H1 (cell line): ENCODE measurements at regions not wholly inside any gene's neighbourhood (a gene's known extent, or its start where the extent isn't known, plus 50 kb on each side); places are given as distances from the start of the nearest gene placed in this dataset.

Source experiments
- CTCF ChIA-PET: fragments of 300-600 bp; sonication (Branson Sonifier 250); formaldehyde crosslinking; loops from one replicate; lab custom pipeline; 2021; ENCODE audit not compliant: partially characterized antibody; lab: Charles Lee
- POLR2A ChIA-PET: fragments of 300-600 bp; sonication (Branson Sonifier 250); formaldehyde crosslinking; loops from one replicate; lab custom pipeline; 2021; ENCODE audit warnings: inconsistent platforms; ENCODE audit not compliant: partially characterized antibody; lab: Charles Lee
- DNase-seq, 2 experiments: peaks; one replicate each; pipeline versions ENCODE4 v3.0.0 to v3.0.0-alpha.2; 2010 to 2022; ENCODE audit warnings: low spot score in 2 of 2, low read depth in 1 of 2, mixed read lengths in 1 of 2
- FAIRE-seq: peaks from 2 replicates; lab custom pipeline; 2011; peaks lifted over from hg19 to GRCh38; lab: Jason Lieb, UNC
- H2AFZ ChIP-seq: 2 replicates; pipeline ENCODE4 v1.8.1; 2012; ENCODE audit warnings: low read length, inconsistent platforms
- H2AK5ac ChIP-seq: 2 replicates; pipeline ENCODE4 v1.6.1; 2013; ENCODE audit warnings: low read depth, low read length
- H2BK120ac ChIP-seq: replicated peaks from 2 replicates; pipeline ENCODE3; 2013; ENCODE audit warnings: low read depth, low read length, inconsistent platforms
- H2BK12ac ChIP-seq: 2 replicates; pipeline ENCODE4 v1.6.1; 2013; ENCODE audit warnings: low read depth, low read length
- H2BK15ac ChIP-seq: 2 replicates; pipeline ENCODE4 v1.6.1; 2013; ENCODE audit warnings: low read length
- H2BK20ac ChIP-seq: 2 replicates; pipeline ENCODE4 v1.6.1; 2013; ENCODE audit warnings: low read length
- H2BK5ac ChIP-seq: 2 replicates; pipeline ENCODE4 v1.6.1; 2013; ENCODE audit warnings: low read depth, low read length
- H3K14ac ChIP-seq: 2 replicates; pipeline ENCODE4 v1.6.1; 2013; ENCODE audit warnings: inconsistent platforms; ENCODE audit not compliant: insufficient read length
- H3K18ac ChIP-seq: 2 replicates; pipeline ENCODE4 v1.6.1; 2013; ENCODE audit warnings: low read length; ENCODE audit errors: extremely low read depth
- H3K23ac ChIP-seq: 2 replicates; pipeline ENCODE4 v1.6.1; 2013; ENCODE audit warnings: inconsistent platforms; ENCODE audit not compliant: insufficient read length
- H3K23me2 ChIP-seq: 2 replicates; pipeline ENCODE4 v1.6.1; 2013; ENCODE audit warnings: low read depth, low read length
- H3K27ac ChIP-seq: 2 replicates; pipeline ENCODE4 v1.6.1; 2011; ENCODE audit warnings: low read depth, low read length, inconsistent platforms
- H3K27me3 ChIP-seq, 4 experiments: replicated peaks in 1 of 4; 1 replicate in 1 of 4; 2 replicates in 3 of 4; pipeline versions ENCODE4 v1.6.1 to v1.8.1; 2011 to 2013; ENCODE audit warnings: low read length in 3 of 4, mild to moderate bottlenecking in 3 of 4, inconsistent platforms in 2 of 4, mixed read lengths in 2 of 4, moderate library complexity in 1 of 4; ENCODE audit not compliant: control insufficient read depth in 3 of 4, insufficient read depth in 3 of 4; ENCODE audit errors: extremely low read depth in 1 of 4
- H3K36me3 ChIP-seq, 4 experiments: 2 replicates each; pipeline versions ENCODE4 v1.6.1 to v1.8.1; 2011 to 2013; ENCODE audit warnings: mild to moderate bottlenecking in 4 of 4, low read length in 3 of 4, moderate library complexity in 2 of 4, control low read depth in 1 of 4, inconsistent platforms in 1 of 4; ENCODE audit not compliant: insufficient read depth in 4 of 4, control insufficient read depth in 2 of 4
- H3K4ac ChIP-seq: replicated peaks from 2 replicates; pipeline ENCODE3; 2013; ENCODE audit warnings: low read length, low read depth, mixed read lengths, inconsistent platforms; ENCODE audit not compliant: insufficient read length
- H3K4me1 ChIP-seq, 4 experiments: replicated peaks in 1 of 4; 1 replicate in 1 of 4; 2 replicates in 3 of 4; pipeline versions ENCODE4 v1.6.1 to v1.8.1; 2011 to 2013; ENCODE audit warnings: low read length in 3 of 4, inconsistent platforms in 2 of 4, mixed read lengths in 1 of 4; ENCODE audit not compliant: insufficient read depth in 4 of 4, control insufficient read depth in 3 of 4
- H3K4me2 ChIP-seq, 2 experiments: 2 replicates each; pipeline versions ENCODE4 v1.6.1 to v1.8.1; 2011 to 2013; ENCODE audit warnings: low read depth in 2 of 2, low read length in 2 of 2, control low read depth in 1 of 2, inconsistent platforms in 1 of 2, mild to moderate bottlenecking in 1 of 2; ENCODE audit not compliant: insufficient read depth in 1 of 2
- H3K4me3 ChIP-seq, 4 experiments: fragments of 200-600, 300-600 bp in 1 of 4; sonication (generic), shearing (Covaris generic), sonication (Bioruptor Twin) in 1 of 4; 2 replicates each; pipeline versions ENCODE4 v1.5.1 to v1.8.1; 2011 to 2016; ENCODE audit warnings: low read length in 4 of 4, low read depth in 3 of 4, control low read depth in 2 of 4, inconsistent platforms in 2 of 4, mild to moderate bottlenecking in 2 of 4, mixed read lengths in 1 of 4, moderate library complexity in 1 of 4; ENCODE audit not compliant: insufficient read depth in 2 of 4; ENCODE audit errors: extremely low read depth in 1 of 4
- H3K56ac ChIP-seq: replicated peaks from 2 replicates; pipeline ENCODE3; 2013; ENCODE audit warnings: low read depth, mild to moderate bottlenecking, mixed read lengths, low read length, inconsistent platforms; ENCODE audit not compliant: insufficient read length
- H3K79me1 ChIP-seq: 2 replicates; pipeline ENCODE4 v1.6.1; 2013; ENCODE audit warnings: low read depth, low read length, control low read depth
- H3K79me2 ChIP-seq, 2 experiments: 2 replicates each; pipeline versions ENCODE4 v1.6.1 to v1.8.1; 2012 to 2013; ENCODE audit warnings: low read length in 2 of 2, mild to moderate bottlenecking in 2 of 2, inconsistent platforms in 1 of 2; ENCODE audit not compliant: insufficient read depth in 2 of 2, control insufficient read depth in 1 of 2
- H3K9ac ChIP-seq, 4 experiments: replicated peaks in 1 of 4; 1 replicate in 1 of 4; 2 replicates in 3 of 4; pipeline versions ENCODE4 v1.6.1 to v1.8.1; 2011 to 2013; ENCODE audit warnings: low read depth in 3 of 4, low read length in 3 of 4, control low read depth in 2 of 4, mild to moderate bottlenecking in 2 of 4, moderate library complexity in 2 of 4, inconsistent platforms in 1 of 4; ENCODE audit errors: extremely low read depth in 1 of 4
- H3K9me3 ChIP-seq, 2 experiments: 2 replicates each; pipeline versions ENCODE4 v1.6.1 to v1.8.1; 2012 to 2013; ENCODE audit warnings: mild to moderate bottlenecking in 2 of 2, moderate library complexity in 2 of 2, control low read depth in 1 of 2, inconsistent platforms in 1 of 2, low read depth in 1 of 2, low read length in 1 of 2, mixed read lengths in 1 of 2; ENCODE audit not compliant: insufficient read depth in 2 of 2
- H4K20me1 ChIP-seq, 2 experiments: replicated peaks in 1 of 2; 2 replicates each; pipeline versions ENCODE3 to v1.8.1; 2011 to 2013; ENCODE audit warnings: inconsistent platforms in 2 of 2, low read length in 2 of 2, mild to moderate bottlenecking in 1 of 2; ENCODE audit not compliant: insufficient read depth in 2 of 2, control insufficient read depth in 1 of 2
- H4K5ac ChIP-seq: 2 replicates; pipeline ENCODE4 v1.6.1; 2013; ENCODE audit warnings: low read length, low read depth, mixed read lengths, inconsistent platforms; ENCODE audit not compliant: insufficient read length
- H4K8ac ChIP-seq: 2 replicates; pipeline ENCODE4 v1.8.0; 2013; ENCODE audit warnings: mild to moderate bottlenecking, moderate library complexity, low read length, inconsistent platforms; ENCODE audit not compliant: insufficient read depth; ENCODE audit errors: extremely low read depth
- H4K91ac ChIP-seq: replicated peaks from 2 replicates; pipeline ENCODE3; 2013; ENCODE audit warnings: low read length, mixed read lengths, inconsistent platforms; ENCODE audit not compliant: insufficient read length
- ATF3 ChIP-seq: IDR thresholded peaks from 2 replicates; pipeline ENCODE4 v1.6.1; 2011; ENCODE audit warnings: low read depth, mild to moderate bottlenecking, low read length; ENCODE audit not compliant: insufficient read depth
- KDM5A ChIP-seq: fragments of 200-600 bp; IDR thresholded peaks from 2 replicates; pipeline ENCODE4 v1.7.1; 2012; ENCODE audit warnings: mild to moderate bottlenecking, low read length, inconsistent platforms, mixed read lengths
- RBBP5 ChIP-seq: IDR thresholded peaks from 2 replicates; pipeline ENCODE4 v1.7.1; 2012; ENCODE audit warnings: low read depth, mild to moderate bottlenecking, inconsistent platforms, low read length, moderate library complexity, borderline replicate concordance
- ZNF274 ChIP-seq: IDR thresholded peaks from 2 replicates; pipeline ENCODE4 v1.7.0; 2012; ENCODE audit warnings: low read length, borderline replicate concordance; ENCODE audit errors: extremely low read depth
- WGBS, 2 experiments: shearing (Covaris generic) in 1 of 2; methylation state at CpG; one replicate each; pipeline versions ENCODE4 v1.1.6 to v1.1.7; 2013 to 2015; ENCODE audit warnings: low lambda C conversion rate in 2 of 2, mixed read lengths in 2 of 2, inconsistent platforms in 1 of 2, low coverage in 1 of 2, missing lambda C conversion rate in 1 of 2; ENCODE audit not compliant: insufficient replicate concordance in 2 of 2, insufficient coverage in 1 of 2, insufficient read length in 1 of 2; ENCODE audit errors: extremely low coverage in 1 of 2, missing lambda C conversion rate in 1 of 2; 5-methylcytosine and 5-hydroxymethylcytosine counted together

DNA sequence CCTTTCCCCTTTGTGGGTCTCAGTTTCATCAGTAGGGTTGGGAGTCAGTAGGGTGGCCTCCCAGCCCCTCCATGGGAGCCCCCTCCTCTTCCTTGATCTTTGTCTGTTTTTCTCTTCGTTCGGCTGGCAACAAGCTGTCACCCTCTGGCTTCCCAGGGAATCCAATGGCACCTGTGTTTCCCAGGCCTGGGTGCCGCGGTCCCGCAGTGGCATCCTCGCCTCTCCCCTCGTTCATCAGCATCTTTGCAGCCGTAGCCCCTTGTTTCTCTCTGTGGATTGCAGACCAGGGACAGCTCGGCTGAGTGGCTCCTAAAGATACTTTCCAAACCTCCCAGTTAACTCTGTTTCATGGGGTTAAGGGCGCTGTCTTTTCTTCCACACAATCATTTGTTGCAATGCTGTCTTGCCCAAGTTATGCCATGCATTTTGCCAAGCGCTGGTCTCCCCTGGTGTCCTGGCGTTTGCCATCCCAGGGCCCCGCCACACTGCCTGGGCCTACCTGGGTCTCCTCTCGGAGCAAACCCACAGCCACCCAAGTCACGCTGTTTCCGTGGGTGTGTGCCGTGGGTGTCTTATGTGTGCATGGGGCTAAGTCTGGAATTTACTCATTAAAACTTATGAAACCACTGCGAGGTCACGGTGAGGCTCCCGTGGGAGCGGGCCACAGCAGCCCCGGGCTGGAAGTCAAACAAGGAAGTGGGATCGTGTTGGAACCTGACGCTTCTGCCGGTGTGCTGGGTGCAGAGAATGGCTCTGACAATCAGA lies 189.4 kb upstream of the SHH start:
- ChIA-PET POLR2A (no interaction called here), CTCF (no interaction called here)
- no peaks in the 10 kb centered on the region for H4K20me1 ChIP-seq
- H2AFZ ChIP-seq = no peak overlapping the region
- H3K23me2 ChIP-seq = no peaks in the 10 kb centered on the region
- no peak overlapping the region for H2BK15ac ChIP-seq
- H4K91ac ChIP-seq = no peak overlapping the region
- no peak overlapping the region for H3K4me2 ChIP-seq
- no peak overlapping the region for H2BK20ac ChIP-seq
- no peak overlapping the region for H3K56ac ChIP-seq
- H3K79me2 ChIP-seq = no peaks in the 10 kb centered on the region
- no peaks in the 10 kb centered on the region for H3K36me3 ChIP-seq
- no peak overlapping the region for H2BK12ac ChIP-seq
- H2BK5ac ChIP-seq = no peak overlapping the region
- no peaks in the 10 kb centered on the region for H3K27me3 ChIP-seq
- H3K18ac ChIP-seq = no peak overlapping the region
- peaks cover 0 to 3% of the 10 kb centered on the region in 2 experiments; a peak in 1 of 4 replicates for H3K9me3 ChIP-seq
- no peak overlapping the region for H2AK5ac ChIP-seq
- H3K14ac ChIP-seq = no peak overlapping the region
- H3K4ac ChIP-seq = no peak overlapping the region
- no peak overlapping the region for H4K8ac ChIP-seq
- TF ChIP-seq ZNF274 = no peak
- TF ChIP-seq RBBP5 = no peak
- TF ChIP-seq KDM5A = no peak
- TF ChIP-seq ATF3 = no peak
- no peak overlapping the region for H3K27ac ChIP-seq
- H4K5ac ChIP-seq = no peak overlapping the region
- DNase-seq = no peak
- H3K9ac ChIP-seq = no peak overlapping the region
- no peak overlapping the region for H3K4me3 ChIP-seq
- no peak for FAIRE-seq
- no peak overlapping the region for H2BK120ac ChIP-seq
- no peaks in the 10 kb centered on the region for H3K79me1 ChIP-seq
- 91% methylated on average over 25 of the region's 25 CpGs; no CpG with 5 or more reads in 1 of the 2 experiments for WGBS, 2 experiments
- H3K4me1 ChIP-seq = no peaks in the 10 kb centered on the region; a peak in 1 of 7 replicates
- H3K23ac ChIP-seq = no peak overlapping the region
